GM18499 (cell line): ENCODE measurements at regions not wholly inside any gene's neighbourhood (a gene's known extent, or its start where the extent isn't known, plus 50 kb on each side); places are given as distances from the start of the nearest gene placed in this dataset.

ENCODE experiments used
- ATAC-seq: cut with Tn5 transposase; IDR thresholded peaks from one replicate; pipeline ENCODE4 v1.9.1; 2021; ENCODE audit warnings: moderate number of reproducible peaks; ENCODE audit not compliant: insufficient read depth, unreplicated experiment

DNA sequence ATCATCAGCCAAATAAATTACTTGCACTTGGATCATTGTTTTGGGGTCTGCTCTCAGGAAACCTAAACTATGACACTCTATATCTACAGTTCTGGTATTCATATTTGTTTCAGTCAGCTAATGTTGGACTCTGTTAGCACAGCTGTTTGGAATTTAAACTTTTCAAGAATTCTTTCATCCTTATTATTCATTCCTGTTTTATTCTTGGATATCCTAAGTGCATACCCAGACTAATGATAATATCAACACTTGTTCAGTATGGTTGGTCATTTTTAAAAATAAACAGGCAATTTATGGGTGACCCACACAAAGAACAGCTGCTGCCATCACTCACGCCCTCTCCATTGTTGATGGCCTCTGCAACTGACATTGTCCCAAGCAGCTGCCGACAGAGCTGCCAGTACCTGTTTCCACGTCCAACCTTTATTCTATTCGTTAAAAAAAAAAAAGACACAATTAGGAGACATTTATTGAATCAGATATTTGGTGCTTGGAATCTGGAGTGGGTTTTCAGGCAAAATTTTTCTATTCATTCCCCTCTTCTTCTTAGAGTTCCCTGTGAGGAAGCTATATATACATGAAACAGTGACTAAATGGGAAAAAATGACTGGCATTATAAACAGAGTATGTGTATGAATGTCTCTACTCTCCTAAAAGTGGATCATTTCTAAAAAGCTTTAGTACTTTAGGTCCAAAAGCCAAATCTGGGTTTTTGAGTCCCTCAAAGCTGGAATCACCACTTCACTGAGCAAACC is 252.1 kb upstream of the NAV3 start:
- ATAC-seq: no peak

DNA sequence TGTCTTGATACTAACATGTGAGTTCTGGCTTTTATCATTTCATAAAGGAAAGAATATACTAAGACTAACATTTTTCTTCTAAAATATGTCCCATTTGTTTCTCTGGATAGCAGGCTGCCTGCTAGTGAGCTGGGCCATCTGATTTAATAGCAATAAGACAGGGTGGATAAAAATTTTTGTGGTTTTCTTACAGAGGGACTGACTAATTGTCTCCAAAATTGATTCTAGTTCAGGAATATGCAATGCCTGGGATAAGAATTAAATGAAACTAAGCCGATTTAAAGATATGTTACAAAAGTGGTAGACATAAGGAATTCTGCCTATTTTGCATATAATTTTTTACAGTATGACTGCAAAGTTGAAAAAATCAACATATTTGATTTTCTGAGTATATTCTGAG is 252.9 kb upstream of the NAV3 start:
- no peak for ATAC-seq

DNA sequence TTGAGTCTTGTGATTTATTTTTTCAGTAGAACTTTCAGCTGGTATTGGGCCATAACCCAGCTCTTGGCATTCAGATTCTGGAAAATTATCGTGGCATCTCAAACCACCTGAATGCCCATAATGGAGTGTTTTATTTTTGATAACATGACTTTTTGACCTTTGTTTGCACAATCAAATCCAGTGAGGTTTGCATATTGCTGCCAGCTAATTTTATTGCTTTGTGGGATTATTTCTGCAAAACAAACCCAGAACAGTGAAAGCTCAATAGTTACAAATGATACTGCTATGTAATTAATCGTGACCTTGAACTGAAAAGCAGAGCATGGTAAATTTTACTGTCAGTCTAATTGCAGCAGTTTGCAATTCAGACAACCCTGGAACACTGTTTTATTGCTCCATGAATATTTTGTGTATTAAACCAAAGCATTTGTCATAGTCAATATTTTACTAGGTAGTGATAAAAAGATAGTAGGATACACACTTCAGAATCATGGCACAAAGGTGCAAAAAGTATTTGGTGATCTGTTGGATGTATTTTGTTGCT is 255.2 kb upstream of the NAV3 start:
- ATAC-seq: no peak

DNA sequence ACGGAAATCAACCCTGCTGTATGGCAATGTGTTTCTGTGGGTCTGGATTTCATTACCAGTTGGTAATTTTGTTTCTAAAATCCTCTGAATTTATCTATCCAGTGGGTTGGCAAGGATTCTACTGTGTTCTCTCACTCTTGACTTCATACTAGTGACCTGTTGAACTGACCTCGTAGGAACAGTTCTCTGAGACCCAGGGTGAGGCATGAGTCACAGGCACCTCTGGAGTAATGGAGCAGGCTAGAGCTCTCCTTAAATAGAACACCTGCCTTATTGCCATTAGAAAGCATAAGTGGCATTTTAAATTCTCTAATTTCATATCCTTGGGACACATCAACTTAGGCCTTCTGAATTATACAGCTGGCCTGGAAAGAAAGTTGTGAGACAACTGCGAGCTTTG is 258.3 kb upstream of the NAV3 start:
- no peak for ATAC-seq

DNA sequence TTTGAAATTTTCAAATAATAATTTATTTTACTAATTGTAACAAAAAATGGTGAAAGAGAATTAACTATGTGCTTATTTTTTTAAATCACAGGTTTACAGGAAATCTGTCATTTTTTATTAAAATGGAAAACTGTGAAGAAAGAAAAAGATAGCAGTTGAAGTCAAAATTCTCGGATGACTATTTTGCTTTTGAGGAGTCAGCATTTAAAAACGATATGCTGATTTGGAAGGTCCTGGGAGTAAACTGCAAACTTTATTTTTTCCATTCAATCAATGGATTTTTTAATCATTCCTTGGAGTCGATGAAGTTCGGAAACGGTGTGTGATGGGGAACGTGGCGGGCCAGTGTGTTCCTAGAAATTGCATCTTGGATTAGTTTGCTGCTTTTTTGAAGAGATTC is 258.9 kb upstream of the NAV3 start:
- no peak for ATAC-seq

DNA sequence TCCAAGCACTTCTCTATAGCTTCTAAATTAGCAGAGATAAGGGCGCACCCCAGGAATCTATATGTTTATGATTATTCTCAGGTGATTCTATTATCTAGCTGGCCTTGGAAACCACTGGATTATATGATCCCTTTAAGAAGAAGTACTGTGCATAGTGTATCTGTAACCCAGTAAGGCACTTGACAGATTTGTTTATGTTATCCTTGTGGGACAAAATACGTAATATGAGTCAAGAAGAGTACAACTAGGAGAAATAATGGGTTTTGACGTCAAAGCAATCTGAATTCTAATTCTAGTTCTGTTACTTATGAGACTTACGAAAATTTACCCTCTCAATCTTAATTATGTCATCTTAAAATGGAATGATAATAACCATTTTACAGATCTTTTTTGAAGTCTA is 259.6 kb upstream of the NAV3 start:
- no peak for ATAC-seq

DNA sequence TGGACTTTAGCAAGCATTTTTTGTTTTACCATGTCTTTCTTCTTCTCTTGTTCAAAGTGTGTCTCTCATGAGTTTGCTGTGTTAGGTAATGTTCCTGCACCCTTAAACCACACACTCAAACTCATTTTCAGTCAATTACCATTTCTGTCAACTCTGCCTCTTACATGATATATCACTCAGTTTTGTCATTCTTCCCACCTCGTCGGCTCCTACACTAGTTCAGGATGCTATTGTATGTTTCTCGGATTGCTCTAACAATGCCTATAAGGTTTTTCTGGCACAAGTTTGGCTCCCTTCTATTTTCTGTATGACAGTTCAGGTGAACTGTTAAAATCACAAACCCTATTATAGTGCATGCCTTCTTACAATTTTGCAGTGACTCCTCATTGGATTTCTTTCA is 260.8 kb upstream of the NAV3 start:
- no peak for ATAC-seq

DNA sequence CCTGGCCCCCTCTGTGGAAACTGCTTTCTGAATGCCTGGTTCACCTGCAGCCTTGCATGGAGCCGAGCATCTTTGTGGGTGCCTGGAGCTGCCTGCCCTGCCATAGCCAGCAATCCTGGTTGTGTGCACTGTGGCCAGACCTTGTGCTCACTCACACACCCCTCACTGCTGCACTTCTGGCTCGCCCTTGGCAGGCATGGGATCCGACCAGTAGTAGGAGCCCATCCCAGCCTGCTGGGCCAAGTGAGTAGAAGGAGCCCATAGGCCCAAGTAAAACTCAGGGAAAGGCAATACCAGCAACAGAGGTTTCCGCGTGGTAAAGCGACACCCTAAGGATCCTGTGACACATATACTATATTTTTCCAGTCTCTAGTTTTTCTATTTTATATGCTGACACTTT is 270.0 kb upstream of the NAV3 start:
- no peak for ATAC-seq

DNA sequence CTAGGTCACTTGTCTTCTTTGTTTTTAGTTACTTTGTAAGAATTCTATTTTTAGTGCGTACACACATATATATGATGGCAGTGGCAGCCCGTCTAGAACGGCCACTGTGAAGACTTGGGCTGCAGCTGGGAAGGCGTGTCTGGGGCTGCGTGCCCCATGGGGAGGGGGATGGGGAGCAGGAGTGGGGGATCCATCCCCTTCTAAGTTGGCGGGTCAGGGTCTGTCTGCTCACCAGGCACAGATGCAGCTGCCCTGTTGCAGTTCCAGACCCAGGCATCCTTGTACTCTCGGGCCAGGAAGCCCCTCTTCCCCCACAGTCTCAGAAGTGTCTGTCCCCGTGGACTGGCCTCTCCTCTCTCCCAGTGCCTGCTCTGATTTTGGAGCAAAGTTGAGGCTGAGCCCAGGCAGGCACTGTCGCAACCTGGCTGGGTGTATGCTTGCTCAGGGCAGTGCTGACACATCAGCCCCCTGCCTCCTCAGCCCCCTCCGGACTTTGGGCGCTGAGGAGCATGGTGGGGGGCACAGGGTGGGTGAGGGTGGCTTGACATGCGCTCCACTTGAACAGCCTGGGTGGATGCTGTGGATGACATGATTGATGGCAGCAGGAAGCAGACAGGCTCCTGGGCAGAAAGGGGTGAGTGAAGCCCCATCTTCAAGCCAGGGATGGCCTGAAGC is 271.2 kb upstream of the NAV3 start:
- no peak for ATAC-seq

DNA sequence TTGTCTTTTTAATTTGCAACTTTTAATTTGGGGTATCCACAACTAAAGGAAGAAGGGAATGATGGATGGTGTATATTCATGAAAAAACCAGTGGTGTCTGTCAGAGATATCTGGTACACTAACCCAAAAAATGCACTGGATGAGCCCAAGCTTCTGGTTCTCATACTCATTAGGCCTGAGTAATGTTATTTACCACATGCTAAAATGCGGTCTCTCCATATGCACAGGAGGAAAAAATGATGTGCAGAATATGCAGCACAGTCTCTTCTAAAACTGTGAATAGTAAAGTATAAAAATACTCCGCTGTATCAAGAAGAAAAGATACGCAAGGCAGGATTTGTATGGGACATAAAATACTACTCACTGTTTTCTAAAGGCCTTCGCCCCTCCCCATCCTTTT is 275.6 kb upstream of the NAV3 start:
- ATAC-seq: no peak

DNA sequence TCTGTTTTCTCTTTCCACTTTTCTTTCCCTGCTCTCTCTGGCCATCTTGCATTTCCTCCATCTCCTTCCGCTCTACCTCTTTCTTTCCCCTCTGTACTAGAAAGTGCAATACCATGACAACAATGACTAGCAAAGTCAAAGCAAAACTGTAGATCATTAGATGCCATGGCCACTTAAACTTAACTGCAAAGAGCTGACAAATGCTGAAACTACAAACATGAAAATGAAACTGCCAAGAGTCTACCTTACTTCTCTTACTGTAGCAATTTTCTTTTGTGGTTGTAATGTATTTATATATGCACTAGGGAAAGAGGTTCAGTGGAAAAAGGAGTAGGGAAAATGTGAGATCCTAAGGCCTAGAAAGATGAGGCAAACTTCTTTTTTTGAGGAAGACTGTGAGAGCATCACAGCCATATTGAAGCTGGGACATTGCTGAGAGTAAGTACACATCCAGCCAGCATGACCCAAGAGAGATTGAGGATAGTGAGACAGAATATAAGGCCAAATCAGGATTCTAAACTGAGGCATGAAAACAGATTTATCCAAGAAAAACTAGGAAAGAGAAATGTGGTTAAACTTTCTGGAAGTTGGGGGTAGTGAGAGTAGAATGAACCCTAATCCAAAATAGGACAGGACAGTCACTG is 276.6 kb upstream of the NAV3 start:
- ATAC-seq: peak; percentile 100

DNA sequence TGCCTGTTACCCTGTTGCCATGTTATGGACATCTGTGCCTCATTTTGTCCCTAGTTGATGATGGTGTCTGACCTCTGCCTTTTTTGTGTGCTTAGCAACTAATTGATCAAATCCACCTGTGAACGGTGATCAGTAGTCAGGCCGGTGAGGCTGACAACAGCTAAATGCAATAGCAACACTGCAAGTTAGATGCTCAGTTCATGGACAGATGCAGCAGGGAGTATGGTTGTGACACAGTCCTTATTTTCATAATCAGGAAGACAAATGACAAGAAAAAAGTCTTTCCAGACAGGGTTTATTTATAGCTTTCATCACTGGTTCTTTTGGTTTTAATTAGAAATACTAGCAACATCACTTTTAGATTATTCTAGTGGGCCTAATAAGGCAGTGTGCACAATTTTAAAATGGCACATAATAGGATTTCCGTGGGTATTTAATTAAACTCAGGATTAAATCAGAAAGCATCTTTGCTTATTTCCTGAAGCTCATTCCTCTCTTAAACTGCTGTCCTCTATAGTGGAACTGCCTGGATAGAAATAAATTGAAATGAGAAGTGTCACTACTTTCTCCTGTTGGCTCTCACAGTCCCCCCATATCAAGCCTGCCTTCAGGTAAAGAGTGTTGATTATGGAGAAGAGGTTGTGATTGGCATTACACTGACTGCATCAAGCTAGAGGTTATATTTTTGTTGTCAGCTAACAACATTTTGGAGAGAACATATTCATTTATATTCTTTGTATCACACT is 281.1 kb upstream of the NAV3 start:
- ATAC-seq: no peak

DNA sequence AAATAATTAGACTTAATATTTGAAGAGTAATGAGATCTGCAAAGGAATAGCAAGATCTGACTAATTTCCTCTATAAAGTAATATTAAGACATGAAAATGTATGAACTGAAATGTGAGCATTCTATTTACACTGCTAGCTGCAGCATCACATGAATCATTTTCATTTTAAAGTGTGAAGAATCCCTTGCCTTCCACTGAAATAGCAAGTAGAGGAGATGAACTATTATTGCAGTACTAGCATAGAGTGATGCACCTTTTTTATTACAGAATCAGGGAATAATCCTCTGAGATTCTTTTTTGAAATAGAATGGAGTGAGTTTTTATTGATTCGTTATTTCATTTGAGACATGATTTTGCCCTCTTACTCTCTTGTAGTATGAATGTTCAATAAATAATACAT is 281.9 kb upstream of the NAV3 start:
- ATAC-seq: no peak

DNA sequence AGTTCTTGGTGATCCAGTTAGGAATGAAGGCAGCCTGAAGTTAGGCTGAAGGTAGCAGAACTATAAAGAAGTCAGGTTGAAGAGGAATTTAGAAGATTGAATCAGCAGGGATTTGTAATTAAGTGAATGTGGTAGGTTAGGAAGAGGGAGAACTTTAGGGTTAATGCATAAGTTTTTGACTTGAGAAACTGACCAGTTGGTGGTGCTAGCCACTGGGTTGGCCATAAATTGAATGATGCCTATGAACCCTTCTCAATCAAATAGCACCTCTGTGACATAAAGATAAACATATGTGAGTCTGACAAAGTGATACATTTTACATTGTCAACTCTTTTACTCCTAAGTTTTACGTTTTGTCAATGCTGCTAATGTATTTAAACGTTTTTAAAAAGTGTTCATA is 290.6 kb upstream of the NAV3 start:
- ATAC-seq: no peak

DNA sequence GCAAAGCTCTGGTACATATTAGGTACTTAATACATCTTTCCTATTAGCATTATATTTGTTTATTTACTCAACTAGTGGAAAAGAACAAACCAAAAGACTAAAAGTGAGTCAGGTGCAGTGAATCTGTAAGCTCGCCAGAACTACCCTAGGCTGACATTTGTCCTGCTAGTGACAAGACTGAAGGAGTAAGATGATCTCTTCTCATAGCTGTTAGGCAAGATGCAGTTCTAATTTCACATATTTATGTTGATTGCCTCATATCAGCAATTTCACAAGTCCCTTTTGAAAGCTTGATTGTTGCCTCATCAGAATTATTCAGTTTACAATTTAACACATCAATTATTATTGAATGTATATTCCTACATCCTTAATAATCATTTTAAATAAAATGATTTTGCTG is 293.0 kb upstream of the NAV3 start:
- no peak for ATAC-seq

DNA sequence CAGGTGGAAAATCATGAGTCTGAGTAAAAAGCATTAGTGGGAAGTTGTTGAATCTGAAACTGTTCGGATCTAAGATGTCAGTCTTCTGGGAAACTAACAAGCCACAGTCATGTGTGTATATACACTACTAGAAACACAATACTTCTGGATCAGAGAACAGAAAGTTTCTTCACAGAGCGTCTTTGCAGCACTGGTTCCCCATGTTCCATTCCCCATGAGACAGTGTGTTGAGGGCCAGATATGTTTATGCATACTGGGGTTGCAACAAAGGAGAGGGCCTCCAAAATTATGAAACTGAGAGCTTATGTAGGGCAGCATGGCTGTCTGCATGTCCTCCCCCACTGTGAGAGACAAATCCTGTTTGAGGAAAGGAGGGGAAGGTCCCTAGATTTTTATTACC is 295.0 kb upstream of the NAV3 start:
- ATAC-seq: no peak

DNA sequence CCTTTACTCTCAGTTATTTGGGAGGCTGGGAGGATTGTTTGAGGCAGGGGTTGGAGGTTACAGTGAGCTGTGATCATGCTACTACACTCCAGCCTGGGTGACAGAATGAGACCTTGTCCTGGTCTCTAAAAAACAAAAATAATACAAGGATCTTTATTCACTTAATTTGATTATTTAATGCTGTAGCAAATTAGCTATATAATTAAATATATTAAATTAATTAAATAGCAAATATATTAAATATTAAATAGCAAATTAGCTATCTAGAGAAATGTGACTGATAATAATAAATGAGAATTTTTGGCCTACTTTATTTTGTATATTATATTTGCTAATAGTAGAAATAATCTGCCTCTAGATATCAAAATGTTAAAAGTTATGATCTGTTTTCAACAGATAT is 298.8 kb upstream of the NAV3 start:
- ATAC-seq: no peak

DNA sequence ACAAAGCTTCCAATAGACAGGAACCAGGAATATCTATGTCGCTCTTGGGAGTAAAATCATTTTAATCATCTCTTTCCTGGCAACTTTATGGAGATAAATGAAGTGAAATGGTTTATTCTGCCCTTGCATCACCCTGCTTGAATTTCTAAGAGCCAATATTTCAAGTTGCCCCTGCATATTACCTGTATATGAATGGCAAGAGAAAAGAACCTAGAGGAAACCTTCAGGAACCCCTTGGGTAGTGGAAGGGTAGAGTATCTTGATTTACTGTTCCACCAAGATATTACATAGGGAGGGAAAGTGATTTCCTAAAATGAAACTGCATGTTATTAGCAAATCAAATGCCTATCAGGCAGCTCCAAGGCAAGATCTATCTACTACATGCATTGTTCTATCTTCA is 308.4 kb upstream of the NAV3 start:
- no peak for ATAC-seq

DNA sequence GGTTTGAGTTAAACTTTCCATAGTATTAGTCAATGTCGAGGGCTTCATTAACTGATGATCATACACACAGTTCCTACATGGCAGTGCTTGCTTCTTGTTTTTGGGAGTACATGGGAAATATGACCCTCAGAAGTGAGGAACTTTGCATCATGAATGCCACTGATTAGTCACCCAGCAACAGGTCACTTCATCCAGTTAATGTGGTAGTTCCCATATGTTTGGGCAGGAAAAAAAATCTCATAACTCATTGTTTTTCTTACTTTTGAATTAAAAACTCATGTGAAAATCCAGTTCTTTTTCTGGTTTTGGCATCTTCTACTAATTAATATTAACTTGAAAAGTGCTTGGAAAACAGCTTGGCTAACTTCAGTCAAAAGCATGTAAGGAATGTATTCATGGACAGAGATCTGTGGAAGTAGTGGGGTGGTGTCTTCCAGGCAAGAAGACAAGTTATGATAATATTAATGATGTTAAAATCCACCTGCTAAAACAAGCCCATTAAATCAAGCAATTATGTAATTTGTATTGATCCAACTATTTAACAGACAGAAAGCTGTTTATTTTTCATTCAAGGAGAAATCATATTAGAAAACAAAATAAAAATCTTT is 309.1 kb upstream of the NAV3 start:
- no peak for ATAC-seq

DNA sequence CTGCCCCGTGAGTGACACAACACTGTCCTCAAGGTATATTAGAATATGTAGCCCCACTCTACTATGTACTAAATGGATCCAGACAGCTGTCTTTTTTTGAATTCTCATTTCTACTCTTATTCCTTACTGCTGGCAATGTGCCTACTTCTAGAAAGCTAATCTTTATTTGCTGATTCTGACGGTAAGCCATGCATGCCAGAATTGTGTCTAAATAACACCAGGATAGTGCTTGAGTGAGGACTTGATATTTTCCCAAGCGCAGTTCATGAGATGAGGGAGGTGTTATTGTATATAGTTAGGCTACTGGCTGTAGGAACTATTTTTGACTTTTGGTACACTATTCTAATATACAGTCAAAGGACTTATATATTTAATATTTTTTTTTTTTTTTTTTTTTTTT is 316.2 kb upstream of the NAV3 start:
- ATAC-seq: no peak
